HG03280 (cell line): ENCODE measurements at regions not wholly inside any gene's neighbourhood (a gene's known extent, or its start where the extent isn't known, plus 50 kb on each side); places are given as distances from the start of the nearest gene placed in this dataset.
"Not testable (repeated sequence)": the region's sequence is repeated elsewhere in the genome, so short reads cannot be mapped to it uniquely, and the experiment has no call there.

Source experiments
- ATAC-seq: cut with Tn5 transposase; IDR thresholded peaks from one replicate; pipeline ENCODE4 v1.9.1; 2021; ENCODE audit warnings: mild to moderate bottlenecking, moderate library complexity; ENCODE audit not compliant: unreplicated experiment

GRCh38 chr14:71355324-71356201 is 448.3 kb downstream of the PCNX1 start:
- ATAC-seq, result no peak

DNA sequence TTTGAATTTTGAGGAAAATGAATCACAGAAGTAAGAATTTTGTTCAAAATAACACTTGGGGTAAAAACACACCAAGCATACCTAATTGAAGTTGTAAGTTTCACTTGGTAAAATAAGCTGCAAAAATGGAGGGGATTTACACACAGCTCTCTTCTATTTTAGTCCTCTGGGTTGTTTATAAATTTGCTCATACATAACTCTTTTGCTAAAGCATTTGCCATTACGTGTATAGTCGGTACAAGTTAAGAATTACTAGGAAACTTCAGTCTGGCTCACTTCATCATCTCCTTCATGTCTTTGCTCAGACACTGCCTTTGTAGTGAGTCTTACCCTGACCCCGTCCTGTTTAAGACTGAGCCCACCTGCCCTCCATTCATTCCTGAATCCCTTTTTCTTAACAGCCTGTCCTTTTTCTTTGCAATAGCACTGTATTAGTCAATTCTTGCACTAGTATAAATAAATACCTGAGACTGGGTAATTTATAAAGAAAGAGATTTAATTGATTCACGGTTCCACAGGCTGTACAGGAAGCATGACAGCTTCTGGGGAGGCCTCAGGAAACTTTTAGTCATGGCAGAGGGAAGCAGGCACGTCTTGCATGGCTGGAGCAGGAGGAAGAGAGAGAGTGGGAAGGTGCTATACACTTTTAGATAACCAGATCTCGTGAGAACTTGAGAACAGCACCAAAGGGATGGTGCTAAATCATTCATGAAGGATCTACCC is 451.1 kb downstream of the PCNX1 start:
- no peak for ATAC-seq

DNA sequence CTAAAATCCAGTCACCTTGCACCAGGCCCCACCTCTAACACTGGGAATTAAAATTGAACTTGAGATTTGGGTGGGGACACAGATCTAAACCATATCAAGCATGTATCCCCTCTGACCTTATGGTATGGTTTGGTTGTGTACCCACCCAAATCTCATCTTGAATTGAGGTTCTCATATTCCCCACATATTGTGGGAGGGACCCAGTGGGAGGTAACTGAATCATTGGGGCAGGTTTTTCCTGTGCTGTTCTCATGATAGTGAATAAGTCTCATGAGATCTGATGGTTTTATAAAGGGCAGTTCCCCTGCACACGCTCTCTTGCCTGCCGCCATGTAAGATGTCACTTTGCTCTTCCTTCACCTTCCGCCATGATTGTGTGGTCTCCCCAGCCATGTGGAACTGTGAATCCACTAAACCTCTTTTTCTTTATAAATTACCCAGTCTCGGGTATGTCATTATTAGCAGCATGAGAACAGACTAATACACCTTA is 451.7 kb downstream of the PCNX1 start:
- not testable (repeated sequence) for ATAC-seq

- ATAC-seq, result no peak
These were observed 452.6 kb downstream of the PCNX1 start for GRCh38 chr14:71359823-71360222.

DNA sequence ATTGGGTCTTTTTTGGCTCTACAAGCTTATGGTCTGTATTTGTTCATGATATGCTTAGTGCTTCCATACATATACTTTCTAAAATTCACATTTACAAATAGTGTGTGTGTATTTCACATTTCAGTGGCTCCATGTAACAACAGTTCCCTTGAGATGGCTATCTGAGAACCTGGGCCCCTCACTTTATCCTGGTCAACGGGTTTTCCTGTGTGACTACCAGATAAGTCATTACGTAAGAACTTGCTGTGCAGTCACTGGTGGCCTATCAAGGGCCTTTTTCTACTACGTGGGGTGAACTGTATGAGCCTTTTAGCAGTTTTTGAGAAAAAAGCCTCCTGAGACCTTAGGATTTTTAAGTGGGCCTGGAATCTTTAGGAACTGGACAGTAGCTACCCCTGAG is 454.1 kb downstream of the PCNX1 start:
- no peak for ATAC-seq

DNA sequence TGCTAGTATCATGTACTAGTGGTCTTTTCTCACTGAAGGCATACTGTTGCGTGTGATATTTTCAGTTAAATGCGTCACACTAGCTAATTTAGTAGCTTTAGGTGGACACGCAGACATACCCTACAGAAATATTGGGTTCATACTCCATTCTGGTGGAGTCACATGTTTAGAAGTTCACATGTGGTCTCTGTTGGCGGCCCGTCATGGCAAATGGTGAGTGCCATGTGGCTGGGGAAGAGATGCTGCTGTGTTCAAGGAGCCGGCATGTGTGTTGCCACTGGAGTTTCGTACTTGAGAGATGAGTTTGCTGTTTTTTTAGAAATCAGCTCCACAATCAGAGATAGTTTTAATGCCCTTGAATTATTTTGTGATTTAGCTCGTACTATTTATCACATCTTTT is 454.6 kb downstream of the PCNX1 start:
- no peak for ATAC-seq

DNA sequence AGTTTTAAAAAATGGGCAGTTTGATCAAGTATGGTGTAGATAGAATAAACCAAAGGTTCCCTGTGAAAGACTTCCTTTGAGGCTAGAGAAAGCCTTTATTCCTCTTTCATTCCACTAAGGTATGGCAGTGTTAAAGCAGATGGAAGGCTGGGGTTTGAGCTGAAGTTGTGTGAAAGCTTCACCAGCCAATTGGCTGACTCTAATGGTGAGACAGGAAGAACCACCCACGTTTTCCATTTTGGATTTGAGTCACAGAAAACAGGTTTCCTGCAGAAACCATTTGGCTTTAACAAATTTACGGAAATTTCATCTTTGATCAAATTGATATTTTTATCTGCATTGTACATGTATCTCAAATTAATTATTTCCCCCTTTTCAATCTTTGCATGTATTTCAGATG is 455.0 kb downstream of the PCNX1 start:
- no peak for ATAC-seq

- ATAC-seq, result no peak
These were observed 455.8 kb downstream of the PCNX1 start for GRCh38 chr14:71362920-71363584.

- ATAC-seq, result no peak
These were observed 457.0 kb downstream of the PCNX1 start for GRCh38 chr14:71363946-71364925.

DNA sequence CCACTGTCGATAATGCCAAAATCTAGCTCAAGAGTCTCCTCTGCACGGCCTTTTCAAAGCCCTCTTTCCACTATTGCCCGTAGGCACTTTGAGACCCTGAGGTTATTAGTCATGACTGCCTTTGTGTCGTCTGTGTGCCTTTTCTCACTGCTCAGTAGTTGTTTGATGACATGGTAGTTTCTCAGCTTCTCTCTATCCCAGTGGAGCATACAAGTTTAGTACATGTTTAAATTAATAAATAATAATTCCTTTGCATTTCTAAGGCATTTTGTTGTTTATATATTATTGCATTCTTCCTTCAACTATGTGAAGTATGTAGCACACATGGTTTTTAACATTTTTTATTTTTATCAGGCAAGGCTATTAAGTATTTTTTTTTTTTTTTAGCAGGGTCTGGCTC is 458.1 kb downstream of the PCNX1 start:
- no peak for ATAC-seq

DNA sequence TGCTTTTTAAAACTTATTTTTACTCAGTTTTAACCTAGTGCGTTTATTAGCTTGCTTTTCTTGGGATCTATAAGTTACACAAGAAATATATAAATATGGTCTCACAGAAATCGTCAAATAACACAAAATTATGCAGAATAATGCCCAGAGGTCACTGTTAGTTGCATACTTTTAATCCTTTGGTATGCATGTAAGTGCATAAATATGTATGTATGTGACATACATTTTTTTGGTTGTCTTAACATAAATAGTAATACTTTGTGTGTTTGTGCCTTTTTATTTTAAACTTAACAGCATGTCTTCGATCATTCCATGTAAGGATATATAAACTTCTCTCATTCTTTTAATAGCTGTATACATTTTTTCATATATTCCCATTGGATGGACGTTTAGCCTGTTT is 459.6 kb downstream of the PCNX1 start:
- no peak for ATAC-seq

- ATAC-seq, result no peak
These were observed 464.6 kb downstream of the PCNX1 start for GRCh38 chr14:71371711-71372396.

DNA sequence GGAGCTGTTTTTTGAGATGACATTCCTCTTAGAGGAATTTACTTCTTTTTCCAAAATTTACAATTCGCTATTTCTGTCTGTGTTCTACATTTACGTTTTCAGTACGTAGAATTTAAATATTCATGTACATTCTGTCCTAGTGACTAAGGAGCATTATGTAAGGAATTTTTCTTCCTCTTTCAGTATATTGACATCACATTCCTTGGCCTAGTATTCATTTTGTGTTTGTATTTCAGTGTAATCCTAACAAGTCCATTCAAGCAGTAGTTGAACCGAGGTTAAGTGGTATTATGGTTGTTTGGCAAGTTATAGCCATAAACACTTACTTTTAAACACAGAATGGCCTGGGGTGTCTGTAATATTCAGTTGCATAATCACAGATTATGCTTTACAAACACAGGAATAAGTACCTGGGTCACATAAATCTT is 465.2 kb downstream of the PCNX1 start:
- ATAC-seq, result no peak

- no peak for ATAC-seq
These were observed 466.5 kb downstream of the PCNX1 start for GRCh38 chr14:71373773-71374172.

DNA sequence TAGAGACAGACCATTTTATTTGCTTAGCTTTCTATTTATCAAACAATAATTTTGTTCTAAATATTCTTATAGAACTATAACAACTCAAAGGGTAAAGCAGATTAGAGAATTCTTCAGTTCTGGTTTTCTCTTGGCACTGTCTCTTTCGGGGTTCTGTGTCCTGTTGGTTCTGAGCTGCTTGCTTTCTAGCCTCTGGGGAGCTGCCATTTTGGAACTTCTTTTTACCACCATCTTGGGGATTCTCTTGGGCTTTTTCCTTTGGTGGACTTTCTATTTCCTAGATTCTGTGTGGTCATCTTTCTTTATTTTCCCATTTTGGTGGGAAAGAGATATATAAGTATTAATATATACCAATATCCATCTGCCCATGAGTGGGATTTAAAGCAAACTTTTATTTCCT is 467.7 kb downstream of the PCNX1 start:
- no peak for ATAC-seq

GRCh38 chr14:71377099-71377498 is 469.8 kb downstream of the PCNX1 start:
- no peak for ATAC-seq

DNA sequence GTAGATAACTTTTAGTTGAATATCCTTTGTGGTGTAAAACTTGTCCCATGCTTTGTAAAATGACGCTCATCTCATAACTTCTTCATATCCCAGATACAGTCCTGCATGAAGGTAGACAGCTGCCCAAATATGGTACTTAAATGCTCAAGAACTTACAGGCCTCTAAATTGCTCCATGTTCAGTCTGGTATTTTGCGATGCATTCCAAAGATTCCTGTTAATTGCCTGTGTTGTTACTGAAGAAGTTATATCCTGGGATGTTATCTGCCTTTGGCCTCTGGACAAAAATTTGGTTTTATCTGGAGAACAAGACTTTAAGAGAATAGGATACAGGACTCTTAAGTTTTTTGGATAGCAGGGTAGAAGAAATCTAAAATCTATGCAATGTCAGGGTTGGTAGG is 473.0 kb downstream of the PCNX1 start:
- ATAC-seq, result no peak

GRCh38 chr14:71381814-71382213 is 474.6 kb downstream of the PCNX1 start:
- no peak for ATAC-seq

DNA sequence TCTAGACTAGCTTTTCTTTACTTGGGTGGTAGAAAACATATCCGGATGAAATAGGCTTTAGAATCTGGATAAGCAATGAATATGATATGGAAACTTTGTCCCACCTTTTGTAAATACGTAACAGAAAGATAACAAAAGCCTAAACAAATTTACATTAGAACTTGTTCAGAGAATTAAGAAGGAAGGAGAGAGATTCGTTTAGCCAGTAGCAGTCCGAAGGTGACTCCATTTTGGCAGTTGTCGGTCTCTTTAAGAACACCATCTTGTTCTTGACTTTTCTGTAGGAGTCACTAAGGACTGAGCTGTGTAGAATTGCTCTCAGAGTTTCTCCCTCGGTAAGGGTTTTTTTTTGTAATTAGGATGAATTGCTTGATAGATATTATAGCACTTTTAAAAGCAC is 475.1 kb downstream of the PCNX1 start:
- ATAC-seq, result no peak

DNA sequence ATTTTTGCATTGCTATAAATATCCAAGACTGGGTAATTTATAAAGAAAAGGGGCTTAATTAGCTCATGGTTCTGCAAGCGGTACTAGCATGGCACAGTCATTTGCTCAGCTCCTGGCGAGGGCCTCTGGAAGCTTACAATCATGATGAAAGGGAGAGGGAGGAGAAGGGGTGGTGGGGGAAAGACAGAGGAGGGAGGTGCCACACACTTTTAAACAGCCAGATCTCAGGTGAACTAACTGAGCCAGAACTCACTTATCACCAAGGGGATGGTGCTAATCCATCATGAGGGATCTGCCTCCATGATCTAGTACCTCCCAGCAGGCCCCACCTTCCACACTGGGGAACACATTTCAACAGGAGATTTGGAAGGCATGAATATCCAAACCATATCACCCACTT is 476.3 kb downstream of the PCNX1 start:
- ATAC-seq, result no peak
